ENCODE measurements at regions not wholly inside any gene's neighbourhood (a gene's known extent, or its start where the extent isn't known, plus 50 kb on each side); places are given as distances from the start of the nearest gene placed in this dataset.

DNA sequence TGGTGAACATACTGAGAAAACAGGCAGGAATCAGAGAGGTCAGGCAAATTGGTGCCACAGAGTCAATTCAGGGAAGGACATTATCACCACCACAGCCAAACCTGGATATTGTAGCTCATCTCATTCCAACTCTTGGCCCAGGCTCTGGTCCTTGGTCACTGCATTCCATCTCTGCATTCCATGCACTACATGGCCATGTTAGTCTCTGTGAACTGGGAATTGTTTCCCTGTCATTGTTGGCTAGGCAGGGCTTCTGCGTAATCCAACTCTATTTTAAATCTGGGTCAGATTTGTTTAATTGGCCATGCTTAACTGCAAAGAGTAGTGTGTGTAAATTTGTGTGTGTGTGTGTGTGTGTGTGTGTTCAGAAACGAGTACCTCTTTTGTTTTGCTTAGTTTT, 837.6 kb upstream of the ADAMTS5 start:
- no peak for TF ChIP-seq EP300 (IDR thresholded peaks at IDR 0.05)
- TF ChIP-seq, protein P1, sequence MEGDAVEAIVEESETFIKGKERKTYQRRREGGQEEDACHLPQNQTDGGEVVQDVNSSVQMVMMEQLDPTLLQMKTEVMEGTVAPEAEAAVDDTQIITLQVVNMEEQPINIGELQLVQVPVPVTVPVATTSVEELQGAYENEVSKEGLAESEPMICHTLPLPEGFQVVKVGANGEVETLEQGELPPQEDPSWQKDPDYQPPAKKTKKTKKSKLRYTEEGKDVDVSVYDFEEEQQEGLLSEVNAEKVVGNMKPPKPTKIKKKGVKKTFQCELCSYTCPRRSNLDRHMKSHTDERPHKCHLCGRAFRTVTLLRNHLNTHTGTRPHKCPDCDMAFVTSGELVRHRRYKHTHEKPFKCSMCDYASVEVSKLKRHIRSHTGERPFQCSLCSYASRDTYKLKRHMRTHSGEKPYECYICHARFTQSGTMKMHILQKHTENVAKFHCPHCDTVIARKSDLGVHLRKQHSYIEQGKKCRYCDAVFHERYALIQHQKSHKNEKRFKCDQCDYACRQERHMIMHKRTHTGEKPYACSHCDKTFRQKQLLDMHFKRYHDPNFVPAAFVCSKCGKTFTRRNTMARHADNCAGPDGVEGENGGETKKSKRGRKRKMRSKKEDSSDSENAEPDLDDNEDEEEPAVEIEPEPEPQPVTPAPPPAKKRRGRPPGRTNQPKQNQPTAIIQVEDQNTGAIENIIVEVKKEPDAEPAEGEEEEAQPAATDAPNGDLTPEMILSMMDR (IDR thresholded peaks at IDR 0.05): no peak
- no peak for TF ChIP-seq POLR2AphosphoS5 (IDR thresholded peaks at IDR 0.05)
- no peak for TF ChIP-seq POLR2A (IDR thresholded peaks at IDR 0.05)
- no peaks in the 10 kb centered on the region for H3K36me3 ChIP-seq
- H3K27me3 ChIP-seq: no peaks in the 10 kb centered on the region
- no peak for DNase-seq
- H3K4me3 ChIP-seq: no peak overlapping the region
- H3K9me3 ChIP-seq: no peaks in the 10 kb centered on the region
- no peaks in the 10 kb centered on the region for H3K4me1 ChIP-seq
- 23 to 39% (median 30%) methylated on average over 2 of the region's 2 CpGs for WGBS, 5 donors
- intact Hi-C loops (cut with DNase I; ENCODE audit: low total_unique reads): no loop called here
- no peak overlapping the region for H3K27ac ChIP-seq

DNA sequence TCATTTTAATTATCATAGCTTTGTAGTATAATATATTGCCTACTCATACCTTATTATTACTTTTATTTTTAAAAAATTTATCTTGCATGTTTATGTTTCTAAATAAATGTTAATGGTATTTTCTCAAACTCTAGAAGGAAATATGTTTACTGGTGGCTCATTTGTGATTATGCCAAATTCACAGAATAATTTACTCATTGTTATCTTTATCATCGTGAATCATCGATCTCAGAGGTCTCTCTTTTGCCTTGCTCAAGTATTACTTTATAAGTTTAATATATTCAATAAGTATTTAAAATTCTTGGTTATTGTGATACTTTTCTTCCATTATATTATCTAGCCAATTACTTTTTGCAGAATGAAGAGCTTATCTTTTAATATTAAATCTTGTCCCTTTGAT, 836.7 kb upstream of the ADAMTS5 start:
- intact Hi-C loops (cut with DNase I; ENCODE audit: low total_unique reads): no loop called here
- WGBS, 5 donors: 85 to 95% (median 91%) methylated on average over 2 of the region's 2 CpGs
- H3K27ac ChIP-seq: no peak overlapping the region
- H3K9me3 ChIP-seq: no peaks in the 10 kb centered on the region
- no peak overlapping the region for H3K4me3 ChIP-seq
- H3K27me3 ChIP-seq: no peaks in the 10 kb centered on the region
- H3K4me1 ChIP-seq: no peaks in the 10 kb centered on the region
- H3K36me3 ChIP-seq: no peaks in the 10 kb centered on the region
- DNase-seq: no peak
- TF ChIP-seq, protein P1 (IDR thresholded peaks at IDR 0.05): no peak
- TF ChIP-seq EP300 (IDR thresholded peaks at IDR 0.05) (no peak), POLR2AphosphoS5 (IDR thresholded peaks at IDR 0.05) (no peak), POLR2A (IDR thresholded peaks at IDR 0.05) (no peak)

DNA sequence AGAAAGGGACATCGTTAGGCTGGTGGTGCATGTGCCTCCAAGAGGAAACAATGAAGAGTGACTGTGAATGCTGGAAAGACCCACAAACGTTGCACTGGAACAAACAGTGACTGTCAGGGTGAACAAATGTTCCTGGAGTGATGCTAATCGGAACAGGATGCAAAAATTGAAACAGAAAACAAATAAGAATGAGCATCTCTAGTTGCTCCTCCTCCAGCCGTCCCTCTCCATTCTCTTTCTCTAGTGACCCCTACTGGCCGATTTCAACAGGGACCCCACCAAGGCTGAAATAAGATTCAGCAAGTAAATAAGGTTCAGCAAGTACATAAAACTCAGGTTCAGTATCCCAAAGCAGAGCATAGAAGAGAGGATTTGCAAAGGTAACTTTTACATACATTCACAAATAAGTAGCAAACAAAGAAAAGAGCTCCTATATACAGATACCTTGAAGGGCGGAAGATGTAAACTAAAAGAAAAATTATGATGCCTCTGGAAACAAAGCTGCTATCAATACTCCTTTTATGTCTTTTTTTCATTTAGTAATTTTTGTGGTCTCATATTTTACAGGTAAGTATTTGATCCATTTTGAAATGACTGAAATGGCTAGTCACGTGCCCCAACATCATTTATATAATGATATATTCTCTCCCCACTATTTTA, 836.1 kb upstream of the ADAMTS5 start:
- Histone ChIP-seq H3K27ac (no peak overlapping the region), H3K4me1 (no peaks in the 10 kb centered on the region), H3K27me3 (no peaks in the 10 kb centered on the region), H3K9me3 (no peaks in the 10 kb centered on the region), H3K36me3 (no peaks in the 10 kb centered on the region), H3K4me3 (no peak overlapping the region)
- intact Hi-C loops (cut with DNase I; ENCODE audit: low total_unique reads): no loop called here
- DNase-seq: peak; percentile 44 to 47
- TF ChIP-seq POLR2A (IDR thresholded peaks at IDR 0.05): no peak
- TF ChIP-seq, protein P1 (IDR thresholded peaks at IDR 0.05): peak in 4 of 7 experiments; percentile 27 to 51 (median 48)
- 46 to 51% (median 46%) methylated on average over 7 of the region's 7 CpGs for WGBS, 5 donors

DNA sequence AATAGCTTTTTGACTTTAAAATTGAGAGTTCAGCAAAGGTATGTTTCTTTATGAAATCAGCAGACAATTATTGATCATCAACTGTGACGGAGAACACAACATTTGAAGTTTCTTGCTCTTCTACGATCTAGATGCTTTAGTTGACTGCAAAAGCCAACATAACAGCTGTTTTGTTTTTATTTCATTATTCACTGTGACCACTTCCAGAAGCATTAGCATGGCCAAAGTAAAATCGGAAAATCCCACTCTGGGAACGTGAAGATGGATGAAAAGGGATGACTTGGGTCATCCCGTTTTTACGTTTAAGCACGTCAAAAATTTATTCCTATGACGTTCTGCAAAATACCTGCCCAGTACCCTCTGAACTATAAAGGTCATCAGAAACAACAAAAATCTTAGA, 833.0 kb upstream of the ADAMTS5 start:
- Histone ChIP-seq H3K4me1 (no peaks in the 10 kb centered on the region), H3K27ac (no peak overlapping the region), H3K9me3 (no peaks in the 10 kb centered on the region), H3K36me3 (no peaks in the 10 kb centered on the region), H3K4me3 (no peak overlapping the region), H3K27me3 (no peaks in the 10 kb centered on the region)
- DNase-seq: peak in 1 of 2 donors; percentile 39
- WGBS, 5 donors: 66 to 79% (median 72%) methylated on average over 8 of the region's 8 CpGs
- no peak for TF ChIP-seq EP300 (IDR thresholded peaks at IDR 0.05)
- no peak for TF ChIP-seq POLR2A (IDR thresholded peaks at IDR 0.05)
- TF ChIP-seq POLR2AphosphoS5 (IDR thresholded peaks at IDR 0.05): no peak
- TF ChIP-seq, protein P1 (IDR thresholded peaks at IDR 0.05): no peak
- intact Hi-C loops (cut with DNase I; ENCODE audit: low total_unique reads): no loop called here
